HepG2 (cell line): ENCODE measurements at regions not wholly inside any gene's neighbourhood (a gene's known extent, or its start where the extent isn't known, plus 50 kb on each side); places are given as distances from the start of the nearest gene placed in this dataset.

Source experiments
- GTF2F1 ChIP-seq: fragments of 150-350 bp; IDR thresholded peaks from 2 replicates; pipeline ENCODE4 v1.6.1; 2014; ENCODE audit warnings: low read length
- HOXA9 ChIP-seq: sonication (generic); formaldehyde crosslinking; IDR thresholded peaks from 2 replicates; pipeline ENCODE4 v1.8.1; 2022; ENCODE audit warnings: missing genetic modification reagents, mild to moderate bottlenecking, moderate library complexity, borderline replicate concordance
- MYNN ChIP-seq: sonication (generic); formaldehyde crosslinking; IDR thresholded peaks from 2 replicates; pipeline ENCODE4 v1.4.0; 2020; ENCODE audit warnings: mild to moderate bottlenecking, low read depth, missing genetic modification reagents
- PAX8 ChIP-seq: sonication (generic); formaldehyde crosslinking; IDR thresholded peaks from 2 replicates; pipeline ENCODE4 v1.8.0; 2022; ENCODE audit warnings: mild to moderate bottlenecking, missing genetic modification reagents, borderline replicate concordance
- REL ChIP-seq: sonication (generic); formaldehyde crosslinking; conservative IDR thresholded peaks from 2 replicates; pipeline ENCODE4 v1.8.0; 2022; ENCODE audit warnings: mild to moderate bottlenecking, missing genetic modification reagents, moderate library complexity
- STAT5B ChIP-seq: sonication (generic); formaldehyde crosslinking; IDR thresholded peaks from 2 replicates; pipeline ENCODE4 v1.4.0; 2020; ENCODE audit warnings: missing genetic modification reagents
- ZNF546 ChIP-seq: sonication (generic); formaldehyde crosslinking; conservative IDR thresholded peaks from 2 replicates; pipeline ENCODE4 v1.8.1; 2023; ENCODE audit warnings: mild to moderate bottlenecking, missing genetic modification reagents
- ZNF841 ChIP-seq: sonication (generic); formaldehyde crosslinking; IDR thresholded peaks from 2 replicates; pipeline ENCODE4 v1.8.1; 2023; ENCODE audit warnings: missing genetic modification reagents, borderline replicate concordance
- TF ChIP-seq, protein P1 (sequence below): sonication (generic); formaldehyde crosslinking; IDR thresholded peaks from one replicate; pipeline ENCODE4 v1.5.1; 2020; ENCODE audit warnings: mild to moderate bottlenecking, missing genetic modification reagents; ENCODE audit errors: not compliant biosample characterization
- TF ChIP-seq, protein P2 (sequence below): sonication (generic); formaldehyde crosslinking; IDR thresholded peaks from 2 replicates; pipeline ENCODE4 v1.5.0; 2020; ENCODE audit warnings: missing genetic modification reagents

DNA sequence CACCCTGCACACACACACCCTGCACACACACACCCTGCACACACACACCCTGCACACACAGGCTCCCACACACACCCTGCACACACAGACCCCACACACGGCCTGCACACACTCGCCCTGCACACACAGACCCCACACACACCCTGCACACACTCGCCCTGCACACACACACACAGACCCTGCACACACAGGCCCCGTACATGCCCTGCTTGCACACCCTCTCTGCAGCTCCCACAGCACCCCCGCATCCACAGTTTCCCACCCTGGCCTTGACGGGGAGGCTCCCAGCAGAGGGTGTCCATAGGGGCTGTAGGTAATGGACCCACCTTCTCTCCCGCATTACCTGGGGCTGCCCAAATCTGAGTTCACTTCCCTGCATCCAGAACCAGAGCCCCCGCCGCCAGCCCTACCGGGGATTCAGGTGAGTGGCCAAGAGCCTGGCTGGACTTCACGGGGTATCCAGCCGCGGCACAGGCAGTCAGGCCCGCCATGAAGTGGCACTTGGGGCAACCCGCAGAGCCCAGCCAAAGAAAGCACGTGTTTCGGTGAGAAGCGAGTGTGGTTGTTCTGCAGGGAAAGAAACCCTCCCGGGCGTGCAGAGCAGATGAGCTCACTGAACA, 88.6 kb upstream of the GPC1 start (continued):
- TF ChIP-seq, protein P1, sequence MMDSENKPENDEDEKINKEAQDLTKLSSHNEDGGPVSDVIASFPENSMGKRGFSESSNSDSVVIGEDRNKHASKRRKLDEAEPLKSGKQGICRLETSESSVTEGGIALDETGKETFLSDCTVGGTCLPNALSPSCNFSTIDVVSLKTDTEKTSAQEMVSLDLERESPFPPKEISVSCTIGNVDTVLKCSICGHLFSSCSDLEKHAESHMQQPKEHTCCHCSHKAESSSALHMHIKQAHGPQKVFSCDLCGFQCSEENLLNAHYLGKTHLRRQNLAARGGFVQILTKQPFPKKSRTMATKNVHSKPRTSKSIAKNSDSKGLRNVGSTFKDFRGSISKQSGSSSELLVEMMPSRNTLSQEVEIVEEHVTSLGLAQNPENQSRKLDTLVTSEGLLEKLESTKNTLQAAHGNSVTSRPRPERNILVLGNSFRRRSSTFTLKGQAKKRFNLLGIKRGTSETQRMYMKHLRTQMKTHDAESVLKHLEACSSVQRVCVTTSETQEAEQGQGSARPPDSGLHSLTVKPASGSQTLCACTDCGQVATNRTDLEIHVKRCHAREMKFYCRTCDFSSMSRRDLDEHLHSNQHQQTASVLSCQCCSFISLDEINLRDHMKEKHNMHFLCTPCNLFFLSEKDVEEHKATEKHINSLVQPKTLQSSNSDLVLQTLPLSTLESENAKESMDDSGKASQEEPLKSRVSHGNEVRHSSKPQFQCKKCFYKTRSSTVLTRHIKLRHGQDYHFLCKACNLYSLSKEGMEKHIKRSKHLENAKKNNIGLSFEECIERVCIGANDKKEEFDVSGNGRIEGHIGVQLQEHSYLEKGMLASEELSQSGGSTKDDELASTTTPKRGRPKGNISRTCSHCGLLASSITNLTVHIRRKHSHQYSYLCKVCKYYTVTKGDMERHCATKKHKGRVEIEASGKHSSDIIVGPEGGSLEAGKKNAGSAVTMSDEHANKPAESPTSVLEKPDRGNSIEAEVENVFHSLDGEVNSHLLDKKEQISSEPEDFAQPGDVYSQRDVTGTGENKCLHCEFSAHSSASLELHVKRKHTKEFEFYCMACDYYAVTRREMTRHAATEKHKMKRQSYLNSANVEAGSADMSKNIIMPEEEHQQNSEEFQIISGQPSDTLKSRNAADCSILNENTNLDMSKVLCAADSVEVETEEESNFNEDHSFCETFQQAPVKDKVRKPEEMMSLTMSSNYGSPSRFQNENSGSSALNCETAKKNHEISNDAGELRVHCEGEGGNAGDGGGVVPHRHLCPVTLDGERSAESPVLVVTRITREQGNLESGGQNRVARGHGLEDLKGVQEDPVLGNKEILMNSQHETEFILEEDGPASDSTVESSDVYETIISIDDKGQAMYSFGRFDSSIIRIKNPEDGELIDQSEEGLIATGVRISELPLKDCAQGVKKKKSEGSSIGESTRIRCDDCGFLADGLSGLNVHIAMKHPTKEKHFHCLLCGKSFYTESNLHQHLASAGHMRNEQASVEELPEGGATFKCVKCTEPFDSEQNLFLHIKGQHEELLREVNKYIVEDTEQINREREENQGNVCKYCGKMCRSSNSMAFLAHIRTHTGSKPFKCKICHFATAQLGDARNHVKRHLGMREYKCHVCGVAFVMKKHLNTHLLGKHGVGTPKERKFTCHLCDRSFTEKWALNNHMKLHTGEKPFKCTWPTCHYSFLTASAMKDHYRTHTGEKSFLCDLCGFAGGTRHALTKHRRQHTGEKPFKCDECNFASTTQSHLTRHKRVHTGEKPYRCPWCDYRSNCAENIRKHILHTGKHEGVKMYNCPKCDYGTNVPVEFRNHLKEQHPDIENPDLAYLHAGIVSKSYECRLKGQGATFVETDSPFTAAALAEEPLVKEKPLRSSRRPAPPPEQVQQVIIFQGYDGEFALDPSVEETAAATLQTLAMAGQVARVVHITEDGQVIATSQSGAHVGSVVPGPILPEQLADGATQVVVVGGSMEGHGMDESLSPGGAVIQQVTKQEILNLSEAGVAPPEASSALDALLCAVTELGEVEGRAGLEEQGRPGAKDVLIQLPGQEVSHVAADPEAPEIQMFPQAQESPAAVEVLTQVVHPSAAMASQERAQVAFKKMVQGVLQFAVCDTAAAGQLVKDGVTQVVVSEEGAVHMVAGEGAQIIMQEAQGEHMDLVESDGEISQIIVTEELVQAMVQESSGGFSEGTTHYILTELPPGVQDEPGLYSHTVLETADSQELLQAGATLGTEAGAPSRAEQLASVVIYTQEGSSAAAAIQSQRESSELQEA (CRISPR knock-in tag): no peak
- TF ChIP-seq HOXA9: no peak
- TF ChIP-seq ZNF546 (CRISPR knock-in tag): no peak
- TF ChIP-seq ZNF841 (CRISPR knock-in tag): no peak
- TF ChIP-seq GTF2F1: no peak
- TF ChIP-seq, protein P2, sequence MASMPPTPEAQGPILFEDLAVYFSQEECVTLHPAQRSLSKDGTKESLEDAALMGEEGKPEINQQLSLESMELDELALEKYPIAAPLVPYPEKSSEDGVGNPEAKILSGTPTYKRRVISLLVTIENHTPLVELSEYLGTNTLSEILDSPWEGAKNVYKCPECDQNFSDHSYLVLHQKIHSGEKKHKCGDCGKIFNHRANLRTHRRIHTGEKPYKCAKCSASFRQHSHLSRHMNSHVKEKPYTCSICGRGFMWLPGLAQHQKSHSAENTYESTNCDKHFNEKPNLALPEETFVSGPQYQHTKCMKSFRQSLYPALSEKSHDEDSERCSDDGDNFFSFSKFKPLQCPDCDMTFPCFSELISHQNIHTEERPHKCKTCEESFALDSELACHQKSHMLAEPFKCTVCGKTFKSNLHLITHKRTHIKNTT (CRISPR knock-in tag): no peak
- TF ChIP-seq PAX8 (CRISPR knock-in tag): no peak
- no peak for TF ChIP-seq REL (CRISPR knock-in tag)
- no peak for TF ChIP-seq STAT5B (CRISPR knock-in tag)
- no peak for TF ChIP-seq MYNN (CRISPR knock-in tag)
